BJ (cell line): ENCODE measurements at regions not wholly inside any gene's neighbourhood (a gene's known extent, or its start where the extent isn't known, plus 50 kb on each side); places are given as distances from the start of the nearest gene placed in this dataset.

Experiments
- CTCF ChIA-PET: fragments of 350-600 bp; formaldehyde crosslinking; extraction: SDS; loops from one replicate; lab custom pipeline; 2021; ENCODE audit warnings: antibody characterized with exemption, inconsistent platforms; lab: Yijun Ruan, JAX
- POLR2A ChIA-PET: fragments of 300-600 bp; sonication (Branson Sonifier 250); formaldehyde crosslinking; extraction: SDS; loops from one replicate; lab custom pipeline; 2021; ENCODE audit warnings: antibody characterized with exemption; lab: Charles Lee
- DNase-seq: peaks from one replicate; pipeline ENCODE4 v3.0.0-alpha.2; 2011; ENCODE audit warnings: low read depth
- H3K27me3 ChIP-seq: 2 replicates; pipeline ENCODE4 v1.6.0; 2011; ENCODE audit warnings: low read length; ENCODE audit not compliant: control insufficient read depth, insufficient read depth
- H3K36me3 ChIP-seq: 2 replicates; pipeline ENCODE4 v1.5.1; 2011; ENCODE audit warnings: low read length; ENCODE audit not compliant: control insufficient read depth, insufficient read depth
- H3K4me3 ChIP-seq: 2 replicates; pipeline ENCODE4 v1.5.1; 2011; ENCODE audit warnings: low read depth, mild to moderate bottlenecking, control low read depth, low read length
- CTCF ChIP-seq: IDR thresholded peaks from 2 replicates; pipeline ENCODE4 v1.5.1; 2011; ENCODE audit warnings: low read depth, mild to moderate bottlenecking, control low read depth, inconsistent platforms, low read length, moderate library complexity; ENCODE audit not compliant: insufficient read depth

DNA sequence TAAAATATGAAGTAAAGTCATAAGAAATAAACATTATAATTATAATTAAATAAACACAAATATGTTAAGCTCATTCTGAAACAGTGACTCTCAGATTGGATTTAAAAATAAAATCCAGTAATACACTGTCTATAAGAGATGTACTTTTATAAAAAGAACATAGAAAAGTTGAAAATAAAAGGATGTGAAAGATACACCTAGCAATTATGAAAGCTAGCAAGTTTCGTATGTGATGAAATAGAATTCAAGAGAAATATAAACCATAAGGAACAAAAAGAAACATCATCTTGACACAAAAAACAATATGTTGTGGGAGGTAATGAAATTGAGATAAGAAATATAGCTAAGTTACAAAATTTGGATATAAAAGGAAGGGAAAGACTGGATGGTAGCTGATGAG lies 128.6 kb upstream of the CNR1 start:
- no peak for DNase-seq
- Histone ChIP-seq H3K27me3 (no peaks in the 10 kb centered on the region), H3K4me3 (no peak overlapping the region), H3K36me3 (no peaks in the 10 kb centered on the region)
- POLR2A ChIA-PET, result no interaction called here
- TF ChIP-seq CTCF, result no peak
- CTCF ChIA-PET, result interaction anchor here (0.6 kb wide), 1 partner anchor 679 kb away, joined by 3 read pairs; no protein-coding TSS in a partner anchor

- CTCF ChIA-PET, result interaction anchor here (0.6 kb wide), 1 partner anchor 46 kb away, joined by 3 read pairs; no protein-coding TSS in a partner anchor
- no peak for DNase-seq
- Histone ChIP-seq H3K27me3 (no peaks in the 10 kb centered on the region), H3K36me3 (no peaks in the 10 kb centered on the region), H3K4me3 (no peak overlapping the region)
- POLR2A ChIA-PET, result no interaction called here
- no peak for TF ChIP-seq CTCF
Observed at GRCh38 chr6:88290411-88290810, 124.3 kb upstream of the CNR1 start.

- H3K36me3 ChIP-seq, result no peaks in the 10 kb centered on the region
- no peak overlapping the region for H3K4me3 ChIP-seq
- POLR2A ChIA-PET, result no interaction called here
Observed at GRCh38 chr6:88287696-88288095, 121.5 kb upstream of the CNR1 start.

GRCh38 chr6:88276331-88276730 lies 110.2 kb upstream of the CNR1 start:
- no peak for TF ChIP-seq CTCF
- ChIA-PET CTCF (no interaction called here), POLR2A (no interaction called here)
- no peaks in the 10 kb centered on the region for H3K36me3 ChIP-seq
- H3K27me3 ChIP-seq, result no peaks in the 10 kb centered on the region
- H3K4me3 ChIP-seq, result no peak overlapping the region
- no peak for DNase-seq

More at GRCh38 chr6:88287696-88288095, 121.5 kb upstream of the CNR1 start:
- CTCF ChIA-PET, result no interaction called here
- no peaks in the 10 kb centered on the region for H3K27me3 ChIP-seq
- no peak for DNase-seq
- no peak for TF ChIP-seq CTCF

DNA sequence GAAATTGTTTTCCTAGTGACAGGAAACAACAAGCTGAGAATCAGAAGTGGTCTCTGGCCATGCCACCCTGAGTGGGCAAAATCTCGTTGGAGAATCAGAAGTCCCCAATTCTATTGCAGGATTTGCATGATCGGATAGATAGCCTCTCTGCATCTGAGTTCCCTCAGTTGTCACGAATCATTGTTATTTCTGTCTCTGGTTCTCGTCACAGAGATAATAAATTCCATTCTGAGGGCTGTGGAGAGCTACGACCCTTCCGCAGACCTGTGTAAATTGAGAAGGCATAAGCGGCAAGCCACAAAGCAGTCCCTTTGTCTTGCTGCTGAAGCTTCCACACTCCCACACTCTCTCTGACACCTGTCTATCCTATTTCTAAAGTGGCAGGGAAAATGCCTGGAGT lies 102.4 kb upstream of the CNR1 start:
- no peak for DNase-seq
- no peak overlapping the region for H3K4me3 ChIP-seq
- no peaks in the 10 kb centered on the region for H3K36me3 ChIP-seq
- ChIA-PET POLR2A (no interaction called here), CTCF (no interaction called here)
- H3K27me3 ChIP-seq, result no peaks in the 10 kb centered on the region
- TF ChIP-seq CTCF, result no peak
